IPS-20b (cell line): ENCODE measurements at regions not wholly inside any gene's neighbourhood (a gene's known extent, or its start where the extent isn't known, plus 50 kb on each side); places are given as distances from the start of the nearest gene placed in this dataset.

Source experiments
- H3K27ac ChIP-seq: one replicate; pipeline ENCODE4 v1.5.1; 2013; ENCODE audit warnings: low read length
- H3K27me3 ChIP-seq: 2 replicates; pipeline ENCODE4 v1.6.1; 2013; ENCODE audit warnings: mild to moderate bottlenecking, low read length, inconsistent platforms; ENCODE audit not compliant: insufficient read depth
- H3K36me3 ChIP-seq: 2 replicates; pipeline ENCODE4 v1.6.1; 2013; ENCODE audit warnings: low read depth, mild to moderate bottlenecking, inconsistent platforms, low read length, moderate library complexity; ENCODE audit not compliant: insufficient read depth
- H3K4me1 ChIP-seq: 2 replicates; pipeline ENCODE4 v1.6.1; 2013; ENCODE audit warnings: mild to moderate bottlenecking, control low read depth, inconsistent platforms, low read length, moderate library complexity; ENCODE audit not compliant: insufficient read depth
- H3K4me3 ChIP-seq: 2 replicates; pipeline ENCODE4 v1.5.1; 2013; ENCODE audit warnings: mild to moderate bottlenecking, low read length, inconsistent platforms
- H3K9ac ChIP-seq: 2 replicates; pipeline ENCODE4 v1.6.1; 2013; ENCODE audit warnings: low read depth, mild to moderate bottlenecking, inconsistent platforms, low read length, moderate library complexity
- H3K9me3 ChIP-seq: 2 replicates; pipeline ENCODE4 v1.6.1; 2013; ENCODE audit warnings: mild to moderate bottlenecking, low read depth, low read length, inconsistent platforms; ENCODE audit not compliant: insufficient read depth

- no peaks in the 10 kb centered on the region for H3K27me3 ChIP-seq
- H3K27ac ChIP-seq = no peak overlapping the region
- H3K9ac ChIP-seq = no peak overlapping the region
- H3K36me3 ChIP-seq = no peaks in the 10 kb centered on the region
- no peak overlapping the region for H3K4me3 ChIP-seq
- H3K4me1 ChIP-seq = no peaks in the 10 kb centered on the region
- no peaks in the 10 kb centered on the region for H3K9me3 ChIP-seq
Observed at GRCh38 chr9:91062281-91062680, 260.7 kb downstream of the SYK start.

- H3K9me3 ChIP-seq = no peaks in the 10 kb centered on the region
- H3K9ac ChIP-seq = no peak overlapping the region
- H3K4me3 ChIP-seq = no peak overlapping the region
- no peaks in the 10 kb centered on the region for H3K4me1 ChIP-seq
- no peaks in the 10 kb centered on the region for H3K27me3 ChIP-seq
- H3K36me3 ChIP-seq = no peaks in the 10 kb centered on the region
- H3K27ac ChIP-seq = no peak overlapping the region
Observed at GRCh38 chr9:91063471-91063870, 261.9 kb downstream of the SYK start.

GRCh38 chr9:91065231-91066041, 263.8 kb downstream of the SYK start:
- H3K4me1 ChIP-seq = no peaks in the 10 kb centered on the region
- H3K36me3 ChIP-seq = no peaks in the 10 kb centered on the region
- no peak overlapping the region for H3K27ac ChIP-seq
- H3K9me3 ChIP-seq = no peaks in the 10 kb centered on the region
- H3K27me3 ChIP-seq = no peaks in the 10 kb centered on the region
- H3K4me3 ChIP-seq = no peak overlapping the region
- H3K9ac ChIP-seq = no peak overlapping the region

DNA sequence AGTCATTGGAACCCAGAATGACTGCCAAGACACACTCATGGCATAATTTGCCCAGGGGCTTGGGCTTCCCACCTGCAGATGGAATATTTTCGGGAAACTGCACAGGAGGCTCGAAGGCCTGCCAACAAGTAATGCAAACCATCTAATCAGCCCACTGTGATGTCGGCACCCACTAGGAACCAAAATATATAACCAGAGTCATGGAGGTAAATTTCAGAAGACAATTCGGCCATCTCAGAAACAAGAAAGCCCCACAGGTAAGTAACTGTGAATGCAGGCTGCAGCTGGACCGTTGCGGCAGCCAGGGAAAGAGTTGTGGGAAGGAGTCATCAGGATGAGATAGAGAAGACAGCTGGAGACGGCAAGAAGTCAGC, 264.4 kb downstream of the SYK start:
- no peaks in the 10 kb centered on the region for H3K27me3 ChIP-seq
- no peaks in the 10 kb centered on the region for H3K4me1 ChIP-seq
- H3K9me3 ChIP-seq = no peaks in the 10 kb centered on the region
- H3K4me3 ChIP-seq = no peak overlapping the region
- no peak overlapping the region for H3K27ac ChIP-seq
- H3K36me3 ChIP-seq = no peaks in the 10 kb centered on the region
- no peak overlapping the region for H3K9ac ChIP-seq

DNA sequence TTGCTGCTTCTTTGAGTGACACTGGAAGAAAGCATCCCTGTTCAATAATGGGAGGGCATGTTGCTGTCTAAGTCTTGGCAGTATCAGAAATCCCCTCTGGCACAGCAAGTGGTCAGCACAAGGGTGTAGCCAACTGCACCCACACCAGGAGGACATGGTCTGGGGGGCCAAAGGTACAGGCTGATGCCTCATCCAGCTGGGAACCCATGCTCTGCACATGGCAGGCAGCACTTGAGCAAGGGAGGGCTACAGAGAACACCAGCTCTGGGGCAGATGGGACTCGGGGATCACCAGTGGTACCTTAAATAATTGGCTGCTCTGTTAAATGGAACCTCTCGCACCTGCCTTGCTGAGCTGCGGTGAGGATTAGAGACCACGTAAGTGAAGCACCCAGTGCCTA, 265.2 kb downstream of the SYK start:
- no peaks in the 10 kb centered on the region for H3K4me1 ChIP-seq
- H3K27me3 ChIP-seq = no peaks in the 10 kb centered on the region
- H3K9me3 ChIP-seq = no peaks in the 10 kb centered on the region
- no peak overlapping the region for H3K4me3 ChIP-seq
- no peak overlapping the region for H3K27ac ChIP-seq
- H3K9ac ChIP-seq = no peak overlapping the region
- H3K36me3 ChIP-seq = no peaks in the 10 kb centered on the region

- Histone ChIP-seq H3K27ac (no peak overlapping the region), H3K4me3 (no peak overlapping the region)
Observed at GRCh38 chr9:91067306-91067860, 265.8 kb downstream of the SYK start.

DNA sequence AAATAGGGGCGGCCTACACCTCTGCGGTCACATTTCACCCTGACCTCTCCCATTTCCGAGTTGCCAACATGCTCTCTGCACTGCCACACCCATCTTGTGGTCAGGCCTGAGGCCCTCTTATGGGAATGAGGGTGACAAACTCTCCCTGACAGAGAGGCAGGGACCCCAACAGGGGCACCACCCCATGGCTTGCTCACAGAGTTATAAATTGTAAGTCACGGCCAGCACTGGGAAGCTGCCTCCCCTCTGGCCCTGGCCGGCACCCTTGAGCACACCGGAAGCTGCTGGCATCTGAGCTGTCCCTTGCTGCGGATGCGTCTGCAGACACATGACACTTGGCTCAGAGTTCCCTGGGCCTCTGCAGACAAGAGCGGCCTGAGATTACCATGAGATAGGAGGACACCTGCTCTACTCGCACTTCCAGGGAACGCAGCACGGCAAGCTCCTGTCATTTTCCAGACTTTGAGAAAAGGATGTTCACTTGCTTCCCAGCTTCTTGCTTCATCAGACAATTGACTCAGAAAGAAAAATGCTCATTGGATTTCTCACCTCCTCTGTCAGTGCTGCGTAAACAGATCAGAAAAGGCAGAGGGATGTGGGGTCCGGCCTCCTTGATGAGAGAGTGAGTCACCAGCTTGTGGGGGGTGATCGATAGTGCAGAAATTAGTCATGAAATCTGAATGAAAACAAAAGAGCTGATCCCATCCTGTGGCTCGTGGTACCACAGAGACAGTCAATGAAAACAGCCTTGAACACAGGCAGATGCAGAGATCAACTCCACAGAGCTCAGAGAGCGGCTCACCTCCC, 269.8 kb downstream of the SYK start:
- Histone ChIP-seq H3K9me3 (no peaks in the 10 kb centered on the region), H3K4me1 (no peaks in the 10 kb centered on the region), H3K4me3 (no peak overlapping the region), H3K27ac (no peak overlapping the region), H3K36me3 (no peaks in the 10 kb centered on the region), H3K27me3 (no peaks in the 10 kb centered on the region), H3K9ac (no peak overlapping the region)

More at GRCh38 chr9:91067306-91067860, 265.8 kb downstream of the SYK start:
- Histone ChIP-seq H3K4me1 (no peaks in the 10 kb centered on the region), H3K9ac (no peak overlapping the region), H3K27me3 (no peaks in the 10 kb centered on the region), H3K9me3 (no peaks in the 10 kb centered on the region), H3K36me3 (no peaks in the 10 kb centered on the region)

DNA sequence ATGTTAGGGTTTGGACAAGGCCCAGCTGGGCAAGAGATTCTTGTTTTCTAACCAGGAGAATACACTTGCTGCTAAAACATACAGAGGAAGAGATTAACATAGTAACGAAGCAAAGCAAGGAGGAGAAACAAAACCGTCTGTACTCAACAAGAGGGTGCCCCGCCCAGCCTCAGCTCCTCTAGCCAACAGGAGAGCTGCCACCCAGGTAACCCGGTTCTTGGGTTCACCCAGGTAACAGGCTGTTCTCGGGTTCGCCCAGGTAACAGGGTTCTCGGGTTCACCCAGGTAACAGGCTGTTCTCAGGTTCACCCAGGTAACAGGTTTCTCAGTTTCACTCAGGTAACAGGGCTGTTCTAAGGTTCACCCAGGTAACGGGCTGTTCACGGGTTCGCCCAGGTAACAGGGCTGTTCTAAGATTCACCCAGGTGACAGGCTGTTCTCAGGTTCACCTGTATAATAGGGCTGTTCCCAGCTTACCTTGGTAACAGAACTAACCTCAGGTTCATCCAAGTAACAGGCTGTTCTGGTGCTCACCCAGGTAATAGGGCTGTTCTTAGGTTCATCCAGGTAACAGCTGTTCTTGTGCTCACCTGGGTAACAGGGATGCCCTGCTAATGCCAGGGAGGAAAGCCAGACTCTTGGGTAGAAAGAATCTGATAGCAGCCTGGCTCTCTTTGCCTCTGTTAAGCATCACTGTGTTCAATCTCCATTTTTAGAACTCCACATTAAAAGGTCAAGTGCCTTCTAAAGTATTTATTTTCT, 271.6 kb downstream of the SYK start:
- Histone ChIP-seq H3K27ac (no peak overlapping the region), H3K36me3 (no peaks in the 10 kb centered on the region), H3K9ac (no peak overlapping the region), H3K9me3 (no peaks in the 10 kb centered on the region), H3K4me3 (no peak overlapping the region), H3K4me1 (peaks cover 2% of the 10 kb centered on the region; the same call in 1 of the 2 replicates), H3K27me3 (no peaks in the 10 kb centered on the region)

- peaks cover 6% of the 10 kb centered on the region; the same call in 1 of the 2 replicates for H3K4me1 ChIP-seq
- H3K4me3 ChIP-seq = no peak overlapping the region
- no peaks in the 10 kb centered on the region for H3K27me3 ChIP-seq
- H3K9me3 ChIP-seq = no peaks in the 10 kb centered on the region
- no peak overlapping the region for H3K27ac ChIP-seq
- no peak overlapping the region for H3K9ac ChIP-seq
- H3K36me3 ChIP-seq = no peaks in the 10 kb centered on the region
Observed at GRCh38 chr9:91073811-91074771, 272.5 kb downstream of the SYK start.

- H3K27me3 ChIP-seq = no peaks in the 10 kb centered on the region
- no peaks in the 10 kb centered on the region for H3K9me3 ChIP-seq
- H3K4me3 ChIP-seq = no peak overlapping the region
- H3K4me1 ChIP-seq = peaks cover 6% of the 10 kb centered on the region; the same call in 1 of the 2 replicates
- no peak overlapping the region for H3K27ac ChIP-seq
- no peaks in the 10 kb centered on the region for H3K36me3 ChIP-seq
- no peak overlapping the region for H3K9ac ChIP-seq
Observed at GRCh38 chr9:91074866-91075265, 273.2 kb downstream of the SYK start.
